ENCODE measurements at regions not wholly inside any gene's neighbourhood (a gene's known extent, or its start where the extent isn't known, plus 50 kb on each side); places are given as distances from the start of the nearest gene placed in this dataset.

DNA sequence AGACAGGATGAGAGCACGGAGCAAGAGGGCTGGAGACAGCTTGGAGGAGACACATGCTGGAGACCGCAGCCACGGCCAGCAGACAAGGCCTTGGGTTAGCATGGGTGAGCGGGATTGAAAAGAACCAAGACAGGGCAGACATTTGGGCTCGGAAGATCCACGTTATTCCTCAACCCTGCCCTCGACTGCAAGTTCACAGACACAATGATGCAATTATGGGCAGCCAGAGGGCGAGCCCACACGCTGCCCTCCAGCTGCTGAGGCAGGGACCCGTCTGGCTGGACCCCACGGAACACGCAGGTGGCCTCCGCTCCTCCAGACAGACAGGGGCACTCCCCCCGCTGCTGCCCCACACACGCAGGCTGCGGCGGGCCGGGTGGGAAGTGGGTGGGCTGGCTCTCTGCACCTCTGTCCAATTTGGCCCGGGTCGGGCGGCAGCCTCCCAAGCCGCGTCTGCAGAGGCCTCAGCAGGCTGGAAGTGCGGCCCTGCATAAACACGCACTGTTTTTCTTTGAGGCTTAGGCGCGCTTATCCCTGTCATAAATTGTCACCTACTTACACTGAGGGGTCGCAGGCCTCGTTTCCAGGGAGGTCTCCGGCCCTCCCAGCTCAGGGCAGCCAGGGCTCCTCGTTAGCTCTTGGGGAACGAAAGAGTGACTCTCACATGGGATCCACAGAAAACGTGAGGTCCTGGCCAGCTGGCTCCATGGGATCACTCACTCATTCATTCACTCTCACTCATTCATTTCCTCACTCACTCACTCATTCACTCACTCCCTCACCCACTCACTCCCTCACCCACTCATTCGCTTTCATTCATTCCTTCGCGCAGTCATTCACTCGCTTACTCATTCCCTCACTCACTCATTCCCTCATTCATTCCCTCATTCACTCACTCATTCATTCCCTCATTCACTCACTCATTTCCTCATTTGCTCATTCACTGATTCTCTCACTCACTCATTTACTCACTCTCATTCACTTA, 303.9 kb downstream of the C16orf95 start:
- H3K4me3 Mint-ChIP-seq (ENCODE audit: unreplicated experiment) = no peak overlapping the region
- H3K27ac Mint-ChIP-seq (ENCODE audit: unreplicated experiment) = no peak overlapping the region
- TF ChIP-seq EZH2 (IDR thresholded peaks at IDR 0.05; ENCODE audit: insufficient read depth, low read length) = no peak
- TF ChIP-seq, protein P1, sequence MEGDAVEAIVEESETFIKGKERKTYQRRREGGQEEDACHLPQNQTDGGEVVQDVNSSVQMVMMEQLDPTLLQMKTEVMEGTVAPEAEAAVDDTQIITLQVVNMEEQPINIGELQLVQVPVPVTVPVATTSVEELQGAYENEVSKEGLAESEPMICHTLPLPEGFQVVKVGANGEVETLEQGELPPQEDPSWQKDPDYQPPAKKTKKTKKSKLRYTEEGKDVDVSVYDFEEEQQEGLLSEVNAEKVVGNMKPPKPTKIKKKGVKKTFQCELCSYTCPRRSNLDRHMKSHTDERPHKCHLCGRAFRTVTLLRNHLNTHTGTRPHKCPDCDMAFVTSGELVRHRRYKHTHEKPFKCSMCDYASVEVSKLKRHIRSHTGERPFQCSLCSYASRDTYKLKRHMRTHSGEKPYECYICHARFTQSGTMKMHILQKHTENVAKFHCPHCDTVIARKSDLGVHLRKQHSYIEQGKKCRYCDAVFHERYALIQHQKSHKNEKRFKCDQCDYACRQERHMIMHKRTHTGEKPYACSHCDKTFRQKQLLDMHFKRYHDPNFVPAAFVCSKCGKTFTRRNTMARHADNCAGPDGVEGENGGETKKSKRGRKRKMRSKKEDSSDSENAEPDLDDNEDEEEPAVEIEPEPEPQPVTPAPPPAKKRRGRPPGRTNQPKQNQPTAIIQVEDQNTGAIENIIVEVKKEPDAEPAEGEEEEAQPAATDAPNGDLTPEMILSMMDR (IDR thresholded peaks at IDR 0.05; ENCODE audit: insufficient read depth, low read depth, low read length) = no peak
- H3K9me3 ChIP-seq (ENCODE audit: insufficient read depth, low read depth, low read length) = peaks cover 4% of the 10 kb centered on the region
- peaks cover 6% of the 10 kb centered on the region for H3K4me1 Mint-ChIP-seq (ENCODE audit: low read depth, unreplicated experiment)
- H3K27ac ChIP-seq (ENCODE audit: low read depth, low read length) = no peak overlapping the region
- no peaks in the 10 kb centered on the region for H4K20me1 ChIP-seq (ENCODE audit: insufficient read depth, low read length)
- H3K4me2 ChIP-seq (ENCODE audit: low read length) = no peak overlapping the region
- peaks cover 3% of the 10 kb centered on the region for H3K9me3 Mint-ChIP-seq (ENCODE audit: unreplicated experiment)
- H3K79me2 ChIP-seq (ENCODE audit: insufficient read depth, low read length) = no peaks in the 10 kb centered on the region
- no peak for FAIRE-seq
- H3K27me3 Mint-ChIP-seq (ENCODE audit: low read depth, unreplicated experiment) = peaks cover 7% of the 10 kb centered on the region
- no peak overlapping the region for H2AFZ ChIP-seq (ENCODE audit: low read depth, low read length)
- no peak overlapping the region for H3K9ac ChIP-seq (ENCODE audit: low read length)
- DNase-seq (ENCODE audit: low read depth) = no peak
- H3K27me3 ChIP-seq (ENCODE audit: insufficient read depth, low read length) = no peaks in the 10 kb centered on the region
- H3K4me1 ChIP-seq (ENCODE audit: insufficient read depth, low read length) = peaks cover 12% of the 10 kb centered on the region
- H3K36me3 Mint-ChIP-seq (ENCODE audit: low read depth, unreplicated experiment) = no peaks in the 10 kb centered on the region
- no peaks in the 10 kb centered on the region for H3K36me3 ChIP-seq (ENCODE audit: insufficient read depth, low read length)
- no peak overlapping the region for H3K4me3 ChIP-seq (ENCODE audit: insufficient read depth, low read depth, low read length)

DNA sequence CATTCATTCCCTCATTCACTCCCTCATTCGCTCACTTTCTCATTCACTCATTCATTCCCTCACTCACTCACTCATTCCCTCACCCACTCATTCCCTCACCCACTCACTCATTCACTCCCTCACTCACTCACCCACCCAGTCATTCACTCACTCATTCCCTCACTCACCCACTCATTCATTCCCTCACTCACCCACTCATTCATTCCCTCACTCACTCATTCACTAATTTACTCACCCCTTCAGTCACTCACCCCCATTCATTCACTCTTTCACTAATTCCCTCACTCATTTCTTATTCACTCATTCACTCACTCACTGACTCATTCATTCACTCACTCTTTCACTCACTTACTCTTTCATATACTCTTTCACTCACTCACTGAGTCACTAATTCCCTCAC, 303.1 kb downstream of the C16orf95 start:
- Mint-ChIP-seq H3K27ac (ENCODE audit: unreplicated experiment) (no peak overlapping the region), H3K27me3 (ENCODE audit: low read depth, unreplicated experiment) (peaks cover 7% of the 10 kb centered on the region), H3K4me1 (ENCODE audit: low read depth, unreplicated experiment) (peaks cover 6% of the 10 kb centered on the region), H3K36me3 (ENCODE audit: low read depth, unreplicated experiment) (no peaks in the 10 kb centered on the region), H3K9me3 (ENCODE audit: unreplicated experiment) (peaks cover 3% of the 10 kb centered on the region), H3K4me3 (ENCODE audit: unreplicated experiment) (no peak overlapping the region)
- H3K27me3 ChIP-seq (ENCODE audit: insufficient read depth, low read length) = no peaks in the 10 kb centered on the region
- no peak for FAIRE-seq
- no peaks in the 10 kb centered on the region for H3K9me3 ChIP-seq (ENCODE audit: insufficient read depth, low read depth, low read length)
- H3K4me1 ChIP-seq (ENCODE audit: insufficient read depth, low read length) = peaks cover 12% of the 10 kb centered on the region
- no peaks in the 10 kb centered on the region for H4K20me1 ChIP-seq (ENCODE audit: insufficient read depth, low read length)
- no peaks in the 10 kb centered on the region for H3K79me2 ChIP-seq (ENCODE audit: insufficient read depth, low read length)
- no peaks in the 10 kb centered on the region for H3K36me3 ChIP-seq (ENCODE audit: insufficient read depth, low read length)
- no peak overlapping the region for H3K4me3 ChIP-seq (ENCODE audit: insufficient read depth, low read depth, low read length)
- TF ChIP-seq EZH2 (IDR thresholded peaks at IDR 0.05; ENCODE audit: insufficient read depth, low read length) = no peak
- TF ChIP-seq, protein P1 (IDR thresholded peaks at IDR 0.05; ENCODE audit: insufficient read depth, low read depth, low read length) = no peak
- H3K27ac ChIP-seq (ENCODE audit: low read depth, low read length) = no peak overlapping the region
- H3K9ac ChIP-seq (ENCODE audit: low read length) = no peak overlapping the region
- no peak for DNase-seq (ENCODE audit: low read depth)
- no peak overlapping the region for H3K4me2 ChIP-seq (ENCODE audit: low read length)
- H2AFZ ChIP-seq (ENCODE audit: low read depth, low read length) = no peak overlapping the region

DNA sequence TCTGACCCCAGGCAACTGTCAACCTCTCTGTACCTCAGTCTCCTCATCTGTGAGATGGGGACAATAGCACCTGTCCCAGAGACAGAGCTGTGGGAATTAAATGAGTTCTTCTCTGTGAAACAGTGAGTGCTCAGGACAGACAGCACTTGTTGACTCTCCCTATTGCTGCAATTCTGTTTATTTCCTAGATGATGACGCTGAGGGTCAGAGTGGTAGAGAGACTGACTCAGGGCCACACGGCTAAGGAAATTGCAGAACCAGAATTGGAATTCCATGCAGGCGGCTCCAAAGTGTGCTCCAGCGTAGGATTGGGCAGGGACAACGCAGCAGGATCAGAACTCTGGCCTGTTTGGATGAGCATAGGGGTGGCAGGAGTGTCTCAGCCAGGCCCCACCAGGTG, 302.2 kb downstream of the C16orf95 start:
- Mint-ChIP-seq H3K4me1 (ENCODE audit: low read depth, unreplicated experiment) (peaks cover 6% of the 10 kb centered on the region), H3K9me3 (ENCODE audit: unreplicated experiment) (no peaks in the 10 kb centered on the region), H3K36me3 (ENCODE audit: low read depth, unreplicated experiment) (no peaks in the 10 kb centered on the region), H3K27ac (ENCODE audit: unreplicated experiment) (no peak overlapping the region), H3K27me3 (ENCODE audit: low read depth, unreplicated experiment) (peaks cover 8% of the 10 kb centered on the region), H3K4me3 (ENCODE audit: unreplicated experiment) (no peak overlapping the region)
- no peaks in the 10 kb centered on the region for H3K9me3 ChIP-seq (ENCODE audit: insufficient read depth, low read depth, low read length)
- no peak overlapping the region for H3K4me3 ChIP-seq (ENCODE audit: insufficient read depth, low read depth, low read length)
- TF ChIP-seq, protein P1 (IDR thresholded peaks at IDR 0.05; ENCODE audit: insufficient read depth, low read depth, low read length) = no peak
- TF ChIP-seq EZH2 (IDR thresholded peaks at IDR 0.05; ENCODE audit: insufficient read depth, low read length) = no peak
- peaks cover 12% of the 10 kb centered on the region for H3K4me1 ChIP-seq (ENCODE audit: insufficient read depth, low read length)
- H3K79me2 ChIP-seq (ENCODE audit: insufficient read depth, low read length) = no peaks in the 10 kb centered on the region
- no peak overlapping the region for H3K27ac ChIP-seq (ENCODE audit: low read depth, low read length)
- no peaks in the 10 kb centered on the region for H3K27me3 ChIP-seq (ENCODE audit: insufficient read depth, low read length)
- DNase-seq (ENCODE audit: low read depth) (no peak), FAIRE-seq (no peak)
- no peaks in the 10 kb centered on the region for H3K36me3 ChIP-seq (ENCODE audit: insufficient read depth, low read length)
- H2AFZ ChIP-seq (ENCODE audit: low read depth, low read length) = no peak overlapping the region
- H4K20me1 ChIP-seq (ENCODE audit: insufficient read depth, low read length) = no peaks in the 10 kb centered on the region
- H3K4me2 ChIP-seq (ENCODE audit: low read length) = no peak overlapping the region
- no peak overlapping the region for H3K9ac ChIP-seq (ENCODE audit: low read length)

Measured in astrocyte (in vitro differentiated cells and primary cell).